Stimulated activated CD8-positive, alpha-beta memory T cell treated with anti-CD3 and anti-CD28 coated beads, Interleukin-2, amount 100 ng/mL, for 1 hour (primary cell): ENCODE measurements at regions not wholly inside any gene's neighbourhood (a gene's known extent, or its start where the extent isn't known, plus 50 kb on each side); places are given as distances from the start of the nearest gene placed in this dataset.
"Not testable (repeated sequence)": the region's sequence is repeated elsewhere in the genome, so short reads cannot be mapped to it uniquely, and the experiment has no call there.

Experiments
- DNase-seq, 2 donors: peaks; one replicate each; pipeline ENCODE4 v3.0.0-alpha.2; 2020; ENCODE audit warnings: low read depth in 2 of 2

DNA sequence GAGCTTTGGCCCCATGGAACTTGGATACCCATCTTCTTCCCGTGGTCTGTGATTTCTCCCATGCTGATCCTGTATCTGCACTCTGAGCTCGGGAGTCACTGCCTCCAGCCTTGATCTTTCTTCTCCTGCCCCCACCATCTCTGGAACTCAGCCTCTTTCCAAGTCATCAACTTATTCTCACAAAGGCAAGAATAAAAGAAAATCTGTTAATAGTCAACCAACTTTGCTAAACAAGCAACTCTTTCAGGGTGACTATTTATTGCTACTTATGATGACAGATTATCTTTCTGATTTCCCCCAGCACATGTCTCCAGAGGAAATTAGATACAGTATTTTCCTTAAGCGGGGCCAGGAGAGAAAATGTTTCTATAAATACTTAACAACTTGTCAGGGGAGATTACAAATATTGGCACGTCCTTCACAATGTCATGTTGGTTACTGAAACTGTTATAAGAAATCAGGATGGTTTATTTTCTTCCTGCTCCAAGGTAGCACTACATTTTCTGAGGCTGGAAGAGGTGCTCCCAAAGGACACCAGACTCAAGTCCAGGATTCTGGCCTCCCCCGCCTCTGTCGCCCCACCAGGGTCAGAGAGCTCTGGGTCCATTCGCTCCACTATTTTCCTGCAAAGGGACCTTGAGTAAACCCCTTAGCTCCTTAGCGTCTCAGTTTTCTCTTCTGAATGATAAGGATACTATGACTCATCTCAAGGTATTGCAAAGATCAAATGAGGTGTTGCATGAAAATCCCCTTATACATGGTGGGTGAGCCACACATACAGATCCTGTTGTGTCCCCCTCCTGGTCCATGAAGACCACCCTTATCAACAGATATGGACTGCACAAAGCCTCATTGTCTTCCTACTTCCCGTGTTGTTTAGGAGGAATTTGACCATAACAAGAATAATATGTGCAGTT, 205.2 kb upstream of the WSCD1 start:
- DNase-seq: no peak

DNA sequence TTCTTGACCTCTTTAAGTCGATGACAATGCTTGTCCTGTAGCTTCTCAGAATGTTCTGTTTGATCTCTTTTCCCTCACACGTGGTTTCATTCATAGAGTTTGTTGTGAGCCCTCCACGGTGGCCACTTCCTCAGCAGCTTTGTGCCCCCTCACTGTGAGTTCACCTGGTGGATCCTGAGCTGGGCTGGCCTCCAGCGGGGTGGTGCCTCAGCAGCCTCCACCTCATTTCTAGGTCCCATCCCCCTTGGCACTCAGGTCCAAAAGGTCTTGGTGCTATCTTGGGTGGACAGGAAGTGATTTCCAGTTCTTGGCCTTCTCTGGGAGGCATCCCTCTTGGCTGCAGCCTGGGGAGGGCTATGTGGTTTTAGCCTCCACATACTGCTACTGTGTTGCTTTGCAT, 203.2 kb upstream of the WSCD1 start:
- DNase-seq: no peak

DNA sequence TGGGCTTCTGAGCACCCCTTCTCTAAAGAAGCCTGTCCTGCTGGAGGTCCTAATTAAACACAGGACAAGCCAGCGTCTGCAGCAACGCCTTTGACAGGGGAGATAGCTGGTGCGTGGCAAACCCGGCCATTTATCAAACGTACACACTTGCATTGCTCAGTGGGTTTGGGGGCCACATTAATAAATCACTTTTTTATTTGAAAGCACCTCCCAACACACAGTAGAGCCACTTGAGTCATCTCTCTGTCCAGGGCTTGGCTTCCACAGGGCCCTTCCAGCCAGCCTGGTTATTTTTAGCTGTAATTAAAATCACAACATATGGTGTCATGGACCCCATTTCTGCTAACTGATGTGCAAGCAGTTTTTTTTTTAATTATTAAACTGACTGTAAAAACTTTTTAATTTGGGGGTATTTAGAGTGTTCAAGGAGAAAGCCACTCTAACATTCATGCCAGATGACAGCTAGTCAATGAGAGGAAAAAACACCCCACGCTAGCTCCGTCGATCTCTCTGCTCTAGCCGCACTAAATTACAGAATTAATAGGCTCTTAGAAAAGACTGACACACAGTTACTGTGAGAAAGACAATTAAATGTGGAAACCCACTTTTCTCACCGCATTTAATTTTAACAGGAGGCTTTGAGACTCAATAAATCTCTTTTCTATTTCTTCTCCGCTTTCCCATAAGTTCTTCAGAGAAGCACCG, 201.0 kb upstream of the WSCD1 start:
- DNase-seq: no peak

DNA sequence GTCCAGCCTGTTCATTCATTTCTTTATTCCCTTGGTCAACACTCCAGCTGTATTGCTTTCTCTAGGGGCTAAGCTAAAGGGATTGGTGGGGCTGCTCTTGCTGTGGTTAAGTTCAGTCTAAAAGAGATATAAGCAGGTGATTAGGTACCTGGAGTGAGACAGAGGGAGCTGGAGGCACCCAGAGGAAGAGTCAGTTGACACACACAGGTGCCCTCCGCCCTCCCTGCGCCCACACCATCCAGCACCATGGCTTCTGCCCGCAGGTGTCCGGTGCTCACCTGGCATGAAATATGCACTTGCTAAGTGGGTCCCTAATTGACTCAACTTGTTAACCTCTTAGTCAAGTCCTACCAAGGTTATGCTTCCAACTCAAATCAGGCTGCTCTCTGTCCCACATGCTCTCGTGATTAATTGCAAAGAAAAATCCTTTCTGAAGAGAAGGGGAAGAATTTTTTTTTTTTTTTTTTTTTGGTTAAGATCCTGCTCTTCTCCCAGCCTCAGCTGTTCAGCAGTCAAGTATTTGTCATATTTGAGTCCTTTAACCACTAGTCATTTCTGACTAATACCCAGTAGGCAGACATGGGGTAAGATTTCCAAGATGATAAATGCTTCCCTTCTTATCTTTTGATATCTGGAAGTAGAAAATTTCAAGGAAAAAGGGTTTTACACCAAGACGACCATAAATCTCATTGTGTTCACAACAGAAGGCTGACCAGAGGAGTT, 199.8 kb upstream of the WSCD1 start:
- DNase-seq: no peak

DNA sequence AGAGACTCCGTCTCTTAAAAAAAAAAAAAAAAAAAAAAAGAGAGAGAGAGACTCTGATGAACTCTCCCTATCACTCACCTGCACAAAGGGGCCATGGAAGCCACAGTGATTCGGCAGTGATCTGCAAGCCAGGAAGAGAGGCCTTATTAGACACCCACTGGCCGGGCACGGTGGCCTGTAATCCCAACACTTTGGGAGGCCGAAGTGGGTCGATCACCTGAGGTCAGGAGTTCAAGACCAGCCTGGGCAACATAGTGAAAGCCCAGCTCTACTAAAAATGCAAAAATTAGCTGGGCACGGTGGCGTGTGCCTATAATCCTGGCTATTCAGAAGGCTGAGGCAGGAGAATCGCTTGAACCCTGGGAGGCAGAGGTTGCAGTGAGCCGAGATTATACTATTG, 198.5 kb upstream of the WSCD1 start:
- DNase-seq: no peak

DNA sequence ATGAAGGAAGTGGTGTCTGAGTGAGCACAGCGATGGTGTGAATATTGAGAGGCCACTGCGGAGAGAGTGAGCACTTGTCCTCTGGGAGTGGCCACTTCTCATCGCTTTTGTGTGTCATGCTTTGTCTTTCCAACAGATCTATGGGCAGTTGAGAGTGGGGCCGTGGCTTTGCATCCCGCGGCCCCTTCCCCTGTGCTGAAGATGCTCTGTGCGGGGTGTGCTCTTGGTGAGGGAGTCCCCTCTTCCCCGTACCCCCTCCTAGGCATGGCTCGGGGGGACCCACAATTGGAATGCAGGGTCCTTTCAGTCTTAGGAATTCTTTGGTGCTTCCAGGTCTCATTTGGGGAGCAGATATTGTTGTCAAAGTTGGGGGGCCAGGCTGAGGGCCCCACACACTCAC, 197.3 kb upstream of the WSCD1 start:
- no peak for DNase-seq

DNA sequence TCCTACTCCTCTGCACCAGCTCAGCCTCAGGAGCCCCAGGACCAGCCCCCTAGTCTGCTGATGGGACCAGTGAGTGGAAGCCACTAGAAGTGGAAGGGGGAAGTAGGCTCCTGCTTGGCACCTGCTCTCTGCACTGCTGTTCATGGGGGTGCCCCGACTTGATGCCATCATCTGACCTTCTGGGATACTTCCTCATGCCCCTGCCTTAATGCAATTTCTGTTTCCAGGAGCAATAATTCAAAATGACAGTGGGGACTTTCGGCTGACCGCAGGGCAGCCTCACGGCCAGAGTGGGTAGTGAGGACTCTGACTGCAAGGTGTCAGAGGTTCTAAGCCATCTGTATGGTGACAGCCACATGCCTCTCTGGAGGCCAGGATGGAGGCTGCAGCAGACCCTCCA, 196.4 kb upstream of the WSCD1 start:
- no peak for DNase-seq

DNA sequence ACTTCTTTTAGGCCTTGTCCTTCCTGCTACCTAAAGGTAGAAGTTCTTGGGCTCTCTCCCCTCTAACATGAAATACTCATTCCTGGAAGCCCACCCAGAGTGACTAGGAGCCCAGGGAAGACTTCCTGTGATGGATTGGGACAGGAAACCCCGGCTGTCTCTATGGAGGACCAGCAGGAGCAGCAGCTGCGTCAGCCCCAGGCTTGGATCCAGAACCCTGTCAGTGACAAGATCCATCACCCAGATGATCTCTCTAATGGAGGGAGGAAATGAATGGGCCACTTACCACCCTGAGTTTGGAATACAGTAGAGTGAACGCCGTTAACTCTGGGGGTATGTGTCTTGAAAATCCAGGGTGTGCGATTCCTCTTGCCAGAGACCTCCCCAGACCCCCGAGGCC, 195.7 kb upstream of the WSCD1 start:
- no peak for DNase-seq

DNA sequence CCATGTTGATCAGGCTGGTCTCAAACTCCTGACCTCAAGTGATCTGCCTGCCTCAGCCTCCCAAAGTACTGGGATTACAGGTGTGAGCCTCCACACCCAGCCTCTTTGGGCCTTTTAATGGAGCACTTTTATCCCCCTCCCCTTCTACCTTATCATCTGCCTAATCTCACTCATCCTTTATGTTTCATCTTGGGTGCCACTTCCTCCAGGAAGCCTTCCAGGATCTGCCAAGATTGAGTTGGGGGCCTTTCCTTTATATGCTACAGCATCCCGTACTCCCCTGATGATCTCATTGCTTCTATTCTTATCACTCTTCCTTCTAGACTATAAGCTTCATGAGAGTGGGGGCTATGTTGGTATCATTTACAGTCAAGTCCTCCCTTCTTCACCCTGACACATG, 192.8 kb upstream of the WSCD1 start:
- DNase-seq: no peak

DNA sequence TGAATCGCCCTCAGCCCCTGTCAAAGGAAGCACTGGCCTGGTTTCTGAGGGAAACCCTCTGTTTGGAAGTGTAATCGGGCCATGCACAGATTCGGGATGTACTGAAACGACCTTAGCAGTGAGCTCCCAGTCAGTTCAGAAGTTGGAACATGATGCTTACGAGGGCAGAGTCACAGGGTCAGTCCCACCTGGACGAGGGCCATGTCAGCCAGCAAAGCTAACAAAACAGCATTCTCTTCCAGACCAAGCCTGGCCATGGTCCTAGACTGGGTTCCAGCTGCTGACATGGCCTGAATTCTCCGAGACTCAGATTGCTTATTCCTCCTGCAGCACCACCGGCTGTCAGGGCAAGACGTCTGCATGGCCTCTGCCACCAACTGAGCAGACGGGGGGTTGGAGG, 192.2 kb upstream of the WSCD1 start:
- DNase-seq: no peak

DNA sequence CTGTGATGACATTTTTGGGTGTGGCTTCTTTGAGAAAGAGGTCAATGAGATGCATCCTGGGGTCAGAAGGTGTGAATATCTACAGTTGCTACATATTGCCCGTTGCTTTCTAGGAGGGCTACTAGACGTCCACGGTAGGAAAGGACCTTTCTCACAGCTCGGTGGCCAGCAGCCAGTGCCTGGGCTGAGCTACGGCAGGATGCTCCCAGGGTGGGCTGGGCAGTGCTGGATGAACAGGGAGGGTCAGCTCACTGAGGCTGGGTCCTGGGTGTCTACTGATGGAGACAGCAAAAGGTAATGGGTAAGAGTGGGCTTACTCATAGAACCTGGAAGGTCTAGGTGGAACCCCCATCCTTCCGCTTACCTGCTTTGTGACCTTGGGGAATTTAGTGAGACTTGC, 188.3 kb upstream of the WSCD1 start:
- DNase-seq: no peak

DNA sequence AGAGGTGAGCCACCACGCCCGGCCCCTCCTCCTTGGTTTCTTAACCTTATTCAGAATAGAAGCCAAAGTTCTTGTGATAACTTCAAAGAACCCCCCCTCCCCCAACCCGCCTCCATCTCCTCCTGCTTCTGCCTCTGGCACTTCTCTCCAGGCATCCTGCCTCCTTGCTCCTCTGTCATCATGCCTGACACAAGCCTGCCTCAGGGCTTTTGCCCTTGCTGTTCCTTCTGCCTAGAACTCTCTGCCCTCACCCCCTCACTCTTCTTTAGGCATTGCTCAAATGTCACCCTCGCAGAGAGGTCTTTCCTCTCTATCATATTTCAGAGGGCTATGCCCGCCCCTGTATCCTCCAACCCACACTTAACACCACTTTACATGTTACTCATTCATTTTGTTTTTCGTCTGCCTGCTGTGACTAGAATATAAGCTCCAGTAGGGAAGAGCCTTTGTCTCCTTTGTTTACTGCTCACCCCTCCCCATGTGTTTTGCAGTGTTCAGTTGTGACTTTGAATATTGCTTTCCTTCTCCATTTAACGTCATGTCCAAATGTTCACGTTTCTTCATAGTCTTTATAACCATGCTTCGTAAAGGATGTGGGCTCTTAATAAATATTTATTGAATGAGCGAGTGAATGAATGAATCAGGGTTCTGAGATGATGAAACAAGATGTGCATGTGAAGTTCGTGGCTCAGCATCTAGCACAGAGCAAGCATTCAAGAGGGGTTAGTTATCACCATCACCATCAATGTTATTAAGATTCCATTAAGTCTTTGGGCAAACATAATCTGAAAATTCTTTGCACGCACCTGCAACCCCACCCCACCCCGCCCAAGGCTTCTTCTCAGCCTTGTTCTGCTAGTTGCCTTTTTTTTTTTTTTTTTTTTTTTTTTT, 186.2 kb upstream of the WSCD1 start:
- no peak for DNase-seq

DNA sequence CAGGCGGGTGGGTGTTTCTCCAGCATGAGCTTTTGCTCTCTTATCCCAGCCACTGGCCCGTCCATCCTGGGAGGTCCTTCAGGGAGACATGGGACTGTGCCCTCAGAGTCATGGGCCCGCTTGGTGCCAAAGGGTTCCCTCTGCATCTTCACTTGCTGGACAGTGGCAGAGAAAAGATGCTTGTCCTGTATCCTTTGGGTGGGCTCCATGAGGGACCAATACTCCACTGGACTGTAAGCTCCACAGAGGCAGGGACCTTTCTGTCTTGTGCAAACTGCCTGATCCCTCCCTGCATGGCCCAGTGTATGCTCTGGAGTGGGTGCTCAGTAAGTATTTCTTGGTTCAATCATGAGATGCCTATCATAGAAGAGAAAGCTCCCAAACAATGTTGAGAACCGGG, 184.8 kb upstream of the WSCD1 start:
- DNase-seq: no peak

DNA sequence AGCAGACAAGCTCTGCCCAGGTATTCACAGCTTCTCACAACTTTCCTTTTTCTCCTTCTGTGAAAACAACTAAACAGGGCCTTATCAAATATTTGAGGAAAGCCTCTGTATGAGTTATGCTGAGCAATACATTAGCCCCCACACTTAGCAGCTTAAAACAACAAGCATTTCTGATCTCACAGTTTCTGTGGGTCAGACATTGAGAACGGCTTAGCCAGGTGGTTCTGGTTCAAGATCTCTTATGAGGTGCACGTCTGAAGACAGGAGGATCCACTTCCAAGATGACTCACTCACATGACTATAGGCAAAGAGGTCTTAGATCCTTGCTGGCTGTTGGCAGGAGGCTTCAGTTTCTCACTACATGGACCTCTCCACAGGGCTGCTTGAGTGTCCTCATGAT, 181.4 kb upstream of the WSCD1 start:
- DNase-seq: no peak

DNA sequence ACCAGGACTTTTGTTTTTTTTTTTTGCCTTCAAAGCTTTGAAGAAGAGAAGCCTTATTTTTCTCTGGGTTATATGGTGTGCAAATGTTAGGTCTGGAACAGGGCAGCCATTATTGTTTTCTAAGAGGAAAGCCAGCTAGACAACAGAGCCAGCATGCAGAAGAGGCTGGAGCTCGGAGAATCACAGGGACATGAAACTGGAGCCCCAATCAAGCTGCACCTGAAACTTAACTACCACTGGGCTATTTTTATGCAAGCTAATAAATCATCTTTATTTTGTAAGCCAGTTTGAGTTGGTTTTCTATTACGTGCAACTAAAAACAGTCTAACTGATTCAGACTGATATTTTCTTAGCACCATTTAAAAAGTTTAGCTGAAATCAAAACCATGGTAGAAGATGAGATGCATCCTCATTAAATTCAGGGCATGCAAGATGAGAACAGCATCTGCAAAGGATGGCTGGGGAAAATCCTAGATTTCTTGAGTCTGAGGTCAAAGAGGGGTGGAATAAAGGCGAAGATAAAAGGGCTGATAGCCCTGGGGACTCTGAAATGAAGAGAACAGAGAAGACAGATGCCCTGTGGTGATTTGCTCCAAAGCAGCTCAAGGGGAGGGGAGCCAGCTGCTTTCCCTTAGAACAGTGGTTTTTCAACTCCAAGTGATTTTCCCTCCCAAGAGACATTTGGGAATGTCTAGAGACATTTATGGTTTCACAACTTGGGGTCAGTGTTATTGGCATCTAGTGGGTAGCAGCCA, 177.1 kb upstream of the WSCD1 start:
- no peak for DNase-seq

DNA sequence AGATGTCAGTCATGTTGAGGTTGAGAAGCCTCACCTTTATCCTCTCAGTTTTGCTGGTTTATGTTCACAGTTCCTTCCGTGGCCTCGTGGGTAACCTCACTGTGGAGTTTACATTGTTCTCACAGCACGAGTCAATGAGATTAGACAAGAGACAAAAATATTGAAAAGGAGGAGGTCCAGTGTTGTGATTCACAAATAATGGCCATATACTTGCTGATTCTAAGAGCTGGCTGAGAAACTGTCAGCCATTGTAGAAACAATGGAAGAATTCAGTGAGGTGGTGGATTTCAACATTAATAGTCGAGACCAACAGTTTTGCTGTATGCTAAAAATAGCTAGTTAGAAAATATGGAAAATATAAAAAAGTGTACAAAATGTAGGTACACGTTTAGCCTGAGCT, 176.4 kb upstream of the WSCD1 start:
- no peak for DNase-seq

DNA sequence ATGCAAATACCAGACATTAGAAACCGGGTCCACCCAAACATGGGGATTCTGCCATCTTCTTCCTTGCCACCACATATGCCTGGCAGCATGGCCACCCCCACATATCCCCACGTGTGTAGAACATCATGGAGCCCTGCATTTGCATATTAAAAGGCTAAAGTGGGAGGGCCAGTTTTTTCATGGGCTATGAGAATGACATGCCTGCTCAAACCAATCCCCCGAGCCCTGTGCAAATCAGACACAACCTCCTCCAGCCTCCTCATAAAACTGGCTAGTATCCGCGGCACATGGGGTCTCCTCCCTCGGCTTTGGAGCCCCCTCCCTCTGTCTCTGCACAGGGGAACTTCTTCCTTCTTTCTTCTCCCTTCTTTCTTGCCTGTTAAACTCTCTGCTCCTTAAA, 174.9 kb upstream of the WSCD1 start:
- no peak for DNase-seq

DNA sequence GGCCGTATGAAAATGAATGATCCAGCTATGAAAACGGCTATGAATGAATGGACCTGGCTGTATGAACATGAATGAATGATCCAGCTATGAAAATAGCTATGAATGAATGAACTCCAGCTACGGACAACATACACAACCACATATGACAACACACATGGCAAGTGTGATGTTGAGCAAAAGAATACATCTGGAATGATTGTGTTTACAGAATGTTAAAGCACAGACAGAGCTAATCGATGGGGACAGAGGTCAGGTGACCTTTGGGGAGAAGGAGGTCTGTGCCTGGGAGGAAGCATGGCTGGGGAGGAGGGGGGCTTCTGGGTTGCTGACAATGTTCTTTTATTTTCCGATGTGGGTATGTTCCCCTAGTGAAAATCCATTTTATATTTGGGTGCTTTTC, 174.0 kb upstream of the WSCD1 start:
- no peak for DNase-seq

DNA sequence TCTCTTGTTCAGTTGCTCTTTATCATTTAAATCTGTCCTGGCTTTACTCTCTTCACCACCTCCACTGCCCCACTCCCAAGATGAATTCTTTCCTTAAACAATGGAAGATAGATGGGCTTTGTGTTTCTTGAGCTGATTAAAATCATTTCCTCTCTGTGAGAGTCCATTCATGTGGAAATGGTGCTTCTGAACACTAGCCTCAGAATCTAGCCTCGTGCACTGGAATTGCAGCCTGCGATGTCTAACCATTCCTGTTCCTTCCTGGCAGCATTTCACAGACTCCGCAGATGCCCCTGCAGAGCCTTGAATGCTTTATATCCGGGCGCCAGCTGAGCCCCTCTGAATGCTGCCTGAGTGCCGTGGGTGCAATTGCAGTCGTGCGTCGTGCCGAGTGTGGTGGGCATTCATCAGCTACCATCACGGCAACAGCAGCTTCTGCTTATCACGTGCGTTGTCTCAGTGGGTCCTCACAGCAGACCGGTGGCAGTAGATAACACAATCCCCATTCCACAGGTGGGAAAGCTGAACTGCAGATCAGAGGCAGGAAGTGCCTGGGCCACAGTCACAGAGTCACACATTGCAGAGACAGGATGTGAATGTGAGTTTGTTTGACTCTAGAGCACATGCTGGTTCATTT, 172.8 kb upstream of the WSCD1 start:
- no peak for DNase-seq

DNA sequence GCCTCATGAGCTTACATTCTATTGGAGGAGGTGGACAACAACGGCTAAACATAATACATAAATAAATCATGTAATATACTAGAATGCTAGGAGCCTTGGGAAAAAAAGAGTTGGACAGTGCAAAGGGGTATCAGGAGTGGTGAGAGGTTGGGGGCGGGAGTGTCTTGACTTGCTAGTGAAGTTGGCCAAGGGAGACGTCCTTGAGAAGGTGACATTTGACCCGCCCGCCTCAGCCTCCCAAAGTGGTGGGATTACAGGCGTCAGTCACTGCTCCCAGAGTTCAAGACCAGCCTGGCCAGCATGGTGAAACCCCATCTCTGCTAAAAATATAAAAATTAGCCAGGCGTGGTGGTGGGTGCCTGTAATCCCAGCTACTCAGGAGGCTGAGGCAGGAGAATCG, 172.2 kb upstream of the WSCD1 start:
- not testable (repeated sequence) for DNase-seq
